IMR-90 (cell line): ENCODE measurements at regions not wholly inside any gene's neighbourhood (a gene's known extent, or its start where the extent isn't known, plus 50 kb on each side); places are given as distances from the start of the nearest gene placed in this dataset.

Experiments used
- BHLHE40 ChIP-seq: fragments of 150-350 bp; IDR thresholded peaks from 2 replicates; pipeline ENCODE4 v1.6.1; 2016; ENCODE audit warnings: mild to moderate bottlenecking, low read depth, low read length
- CEBPB ChIP-seq: IDR thresholded peaks from 2 replicates; pipeline ENCODE4 v1.6.1; 2012; ENCODE audit warnings: low read depth, low read length, improper control_type of control experiment
- CHD1 ChIP-seq: IDR thresholded peaks from 2 replicates; pipeline ENCODE4 v1.6.1; 2012; ENCODE audit warnings: low read depth, low read length, improper control_type of control experiment
- MAFK ChIP-seq: IDR thresholded peaks from 2 replicates; pipeline ENCODE4 v1.6.1; 2012; ENCODE audit warnings: low read depth, low read length, improper control_type of control experiment
- POLR2A ChIP-seq: IDR thresholded peaks from 2 replicates; pipeline ENCODE4 v1.6.1; 2012; ENCODE audit warnings: mild to moderate bottlenecking, low read depth, low read length
- RAD21 ChIP-seq: IDR thresholded peaks from 2 replicates; pipeline ENCODE4 v1.6.1; 2012; ENCODE audit warnings: low read length, improper control_type of control experiment
- RFX5 ChIP-seq: IDR thresholded peaks from 2 replicates; pipeline ENCODE4 v1.8.0; 2012; ENCODE audit warnings: low read depth, mild to moderate bottlenecking, low read length, moderate library complexity
- TF ChIP-seq, protein P1 (sequence below): conservative IDR thresholded peaks from 2 replicates; pipeline ENCODE4 v1.5.1; 2012; ENCODE audit warnings: mild to moderate bottlenecking, low read depth, low read length, improper control_type of control experiment

DNA sequence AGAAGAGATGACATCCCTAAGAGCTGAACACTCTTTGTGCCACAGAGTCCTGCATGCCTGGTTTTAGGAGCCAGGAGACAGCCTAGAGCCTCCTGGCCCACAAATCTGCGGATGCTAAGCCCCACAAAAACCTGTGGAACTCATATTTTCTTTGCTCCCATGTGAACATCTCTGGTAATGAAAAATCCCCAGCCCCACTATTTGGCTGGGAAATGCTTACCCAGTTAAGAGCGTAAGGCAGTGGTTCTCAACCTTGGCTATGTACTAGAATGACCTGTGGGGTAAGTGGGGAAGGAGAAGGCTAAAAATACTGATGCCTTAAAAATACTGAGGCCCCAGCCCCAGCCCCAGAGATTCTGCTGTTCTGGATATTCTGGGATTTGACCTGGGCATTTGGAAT is 208.1 kb downstream of the EN1 start:
- TF ChIP-seq POLR2A (no peak), BHLHE40 (no peak), CEBPB (no peak), CHD1 (no peak), RFX5 (no peak), RAD21 (no peak), MAFK (no peak)
- TF ChIP-seq, protein P1, sequence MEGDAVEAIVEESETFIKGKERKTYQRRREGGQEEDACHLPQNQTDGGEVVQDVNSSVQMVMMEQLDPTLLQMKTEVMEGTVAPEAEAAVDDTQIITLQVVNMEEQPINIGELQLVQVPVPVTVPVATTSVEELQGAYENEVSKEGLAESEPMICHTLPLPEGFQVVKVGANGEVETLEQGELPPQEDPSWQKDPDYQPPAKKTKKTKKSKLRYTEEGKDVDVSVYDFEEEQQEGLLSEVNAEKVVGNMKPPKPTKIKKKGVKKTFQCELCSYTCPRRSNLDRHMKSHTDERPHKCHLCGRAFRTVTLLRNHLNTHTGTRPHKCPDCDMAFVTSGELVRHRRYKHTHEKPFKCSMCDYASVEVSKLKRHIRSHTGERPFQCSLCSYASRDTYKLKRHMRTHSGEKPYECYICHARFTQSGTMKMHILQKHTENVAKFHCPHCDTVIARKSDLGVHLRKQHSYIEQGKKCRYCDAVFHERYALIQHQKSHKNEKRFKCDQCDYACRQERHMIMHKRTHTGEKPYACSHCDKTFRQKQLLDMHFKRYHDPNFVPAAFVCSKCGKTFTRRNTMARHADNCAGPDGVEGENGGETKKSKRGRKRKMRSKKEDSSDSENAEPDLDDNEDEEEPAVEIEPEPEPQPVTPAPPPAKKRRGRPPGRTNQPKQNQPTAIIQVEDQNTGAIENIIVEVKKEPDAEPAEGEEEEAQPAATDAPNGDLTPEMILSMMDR: no peak
